ENCODE measurements at regions not wholly inside any gene's neighbourhood (a gene's known extent, or its start where the extent isn't known, plus 50 kb on each side); places are given as distances from the start of the nearest gene placed in this dataset.

GRCh38 chr2:234708091-234708683 is 211.3 kb upstream of the ARL4C start:
- no peak overlapping the region for H4K5ac ChIP-seq (ENCODE audit: insufficient read length, low read depth, low read length)
- H3K79me2 ChIP-seq (ENCODE audit: insufficient read depth, low read length) = no peaks in the 10 kb centered on the region
- Mint-ChIP-seq H3K4me1 (peaks cover 48 to 50% of the 10 kb centered on the region in 2 experiments), H3K9me3 (no peaks in the 10 kb centered on the region; a peak in 1 of 5 replicates), H3K27me3 (ENCODE audit: low read depth) (peaks cover 18% of the 10 kb centered on the region), H3K27ac (no peak overlapping the region), H3K4me3 (peak overlapping the region in 1 of 2 experiments; percentile 44; a peak in 2 of 5 replicates), H3K36me3 (ENCODE audit: insufficient read depth in 1 of 3, low read depth in 3 of 3) (no peaks in the 10 kb centered on the region; a peak in 1 of 7 replicates)
- no peaks in the 10 kb centered on the region for H3K79me1 ChIP-seq (ENCODE audit: insufficient read depth, low read depth, low read length, poor library complexity, severe bottlenecking)
- no peak overlapping the region for H3K27ac ChIP-seq (ENCODE audit: insufficient read length, low read depth, low read length)
- no peak overlapping the region for H4K8ac ChIP-seq (replicated peaks; ENCODE audit: insufficient read length, low read depth, low read length)
- no peak overlapping the region for H2AK5ac ChIP-seq (ENCODE audit: insufficient read length, low read length)
- no peak overlapping the region for H2BK20ac ChIP-seq (ENCODE audit: low read depth, low read length, poor library complexity, severe bottlenecking)
- H2AFZ ChIP-seq (ENCODE audit: low read length) = no peak overlapping the region
- no peak overlapping the region for H2BK120ac ChIP-seq (ENCODE audit: low read depth, low read length, poor library complexity, severe bottlenecking)
- no peaks in the 10 kb centered on the region for H3K9me3 ChIP-seq (ENCODE audit: control insufficient read depth, low read depth, low read length)
- TF ChIP-seq, protein P1, sequence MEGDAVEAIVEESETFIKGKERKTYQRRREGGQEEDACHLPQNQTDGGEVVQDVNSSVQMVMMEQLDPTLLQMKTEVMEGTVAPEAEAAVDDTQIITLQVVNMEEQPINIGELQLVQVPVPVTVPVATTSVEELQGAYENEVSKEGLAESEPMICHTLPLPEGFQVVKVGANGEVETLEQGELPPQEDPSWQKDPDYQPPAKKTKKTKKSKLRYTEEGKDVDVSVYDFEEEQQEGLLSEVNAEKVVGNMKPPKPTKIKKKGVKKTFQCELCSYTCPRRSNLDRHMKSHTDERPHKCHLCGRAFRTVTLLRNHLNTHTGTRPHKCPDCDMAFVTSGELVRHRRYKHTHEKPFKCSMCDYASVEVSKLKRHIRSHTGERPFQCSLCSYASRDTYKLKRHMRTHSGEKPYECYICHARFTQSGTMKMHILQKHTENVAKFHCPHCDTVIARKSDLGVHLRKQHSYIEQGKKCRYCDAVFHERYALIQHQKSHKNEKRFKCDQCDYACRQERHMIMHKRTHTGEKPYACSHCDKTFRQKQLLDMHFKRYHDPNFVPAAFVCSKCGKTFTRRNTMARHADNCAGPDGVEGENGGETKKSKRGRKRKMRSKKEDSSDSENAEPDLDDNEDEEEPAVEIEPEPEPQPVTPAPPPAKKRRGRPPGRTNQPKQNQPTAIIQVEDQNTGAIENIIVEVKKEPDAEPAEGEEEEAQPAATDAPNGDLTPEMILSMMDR (conservative IDR thresholded peaks at IDR 0.05) = no peak
- no peaks in the 10 kb centered on the region for H3K23me2 ChIP-seq (ENCODE audit: insufficient read length, low read depth, low read length, poor library complexity, severe bottlenecking)
- no peak overlapping the region for H3K18ac ChIP-seq (ENCODE audit: insufficient read length, low read depth, low read length)
- H3K23ac ChIP-seq (ENCODE audit: insufficient read length, low read depth, low read length) = no peak overlapping the region
- H2BK15ac ChIP-seq (ENCODE audit: low read depth, low read length) = no peak overlapping the region
- WGBS (ENCODE audit: extremely low coverage, insufficient read length, low lambda C conversion rate) = no CpG with 5 or more reads among the region's 10 CpGs
- no peak overlapping the region for H2BK5ac ChIP-seq (ENCODE audit: insufficient read length, low read length)
- no peak overlapping the region for H2BK12ac ChIP-seq (ENCODE audit: insufficient read length, low read depth, low read length)
- H4K91ac ChIP-seq (ENCODE audit: insufficient read length, low read depth, low read length) = no peak overlapping the region
- H3K56ac ChIP-seq (ENCODE audit: insufficient read length, low read depth, low read length) = no peak overlapping the region
- no peak overlapping the region for H3T11ph ChIP-seq (ENCODE audit: low read length)
- peak; percentile 44 for DNase-seq
- H3K14ac ChIP-seq (ENCODE audit: insufficient read depth, low read length) = no peak overlapping the region
- no peak overlapping the region for H3K4ac ChIP-seq (ENCODE audit: low read depth, low read length)
- no peaks in the 10 kb centered on the region; the same call in 1 of the 2 replicates for H3K27me3 ChIP-seq (ENCODE audit: insufficient read depth, low read length)
- H3K4me2 ChIP-seq (ENCODE audit: insufficient read depth, insufficient read length, low read length) = no peak overlapping the region
- no peaks in the 10 kb centered on the region for H4K20me1 ChIP-seq (ENCODE audit: control insufficient read depth, insufficient read depth, insufficient read length)
- peaks cover 23% of the 10 kb centered on the region; the same call in 1 of the 2 replicates for H3K4me1 ChIP-seq (ENCODE audit: insufficient read depth, low read length)
- H3K9ac ChIP-seq (ENCODE audit: extremely low read depth, insufficient read length, low read length) = no peak overlapping the region
